Hindlimb muscle (tissue), 1 donor: ENCODE measurements at regions not wholly inside any gene's neighbourhood (a gene's known extent, or its start where the extent isn't known, plus 50 kb on each side); places are given as distances from the start of the nearest gene placed in this dataset.

ENCODE experiments used
- DNase-seq: peaks from one replicate; pipeline ENCODE4 v3.0.0-alpha.2; 2013

DNA sequence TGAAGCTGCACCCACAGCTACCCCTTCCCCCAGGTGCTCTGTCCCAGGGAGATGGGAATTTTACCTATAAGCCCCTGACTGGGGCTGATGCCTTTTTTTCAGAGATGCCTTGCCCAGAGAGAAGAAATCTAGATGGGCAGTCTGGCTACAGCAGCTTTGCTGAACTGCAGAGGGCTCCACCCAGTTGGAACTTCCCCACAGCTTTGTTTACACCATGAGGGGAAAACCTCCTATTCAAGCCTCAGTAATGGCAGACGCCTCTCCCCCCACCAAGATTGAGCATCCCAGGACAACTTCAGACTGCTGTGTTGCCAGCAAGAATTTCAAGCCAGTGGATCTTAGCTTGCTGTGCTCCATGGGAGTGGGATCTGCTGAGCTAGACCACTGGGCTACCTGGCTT is 122.6 kb upstream of the MOCS1 start:
- DNase-seq: no peak

DNA sequence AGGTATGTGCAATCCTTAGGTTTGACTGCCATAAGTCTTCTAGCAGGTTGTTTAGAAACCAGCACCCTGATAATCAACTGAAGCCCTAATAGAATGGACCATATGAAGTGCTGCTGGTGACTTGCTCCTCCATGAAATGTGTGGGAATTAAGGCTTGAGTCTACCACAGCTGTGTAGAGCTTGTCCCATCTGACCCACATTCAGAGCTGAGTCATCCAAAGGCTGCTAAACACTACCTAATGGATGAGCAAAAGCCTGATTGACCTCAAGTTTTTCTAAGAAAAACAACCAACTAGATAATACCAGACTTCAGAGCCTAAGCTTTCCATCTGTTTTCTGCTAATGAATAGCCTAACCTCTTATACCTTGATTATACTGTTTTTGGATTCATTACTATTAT is 120.3 kb upstream of the MOCS1 start:
- no peak for DNase-seq

DNA sequence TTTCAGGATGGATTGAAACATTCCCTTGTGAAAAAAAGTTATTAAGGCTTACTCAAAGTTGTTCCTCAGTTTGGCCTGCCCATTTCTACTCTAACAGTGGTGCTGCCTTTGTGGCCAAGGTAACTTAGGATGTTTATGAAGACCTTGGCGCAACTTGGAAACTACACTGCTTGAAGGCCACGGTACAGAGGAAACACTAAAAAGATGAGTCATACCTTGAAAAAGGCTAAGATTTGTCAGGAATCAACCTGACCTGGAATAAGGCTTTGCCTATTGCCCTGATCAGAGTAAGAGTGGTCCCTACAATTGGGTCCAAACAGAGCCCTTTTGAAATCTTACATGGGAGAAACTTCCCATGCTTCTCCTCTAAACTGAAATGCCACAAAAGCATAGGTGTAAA is 119.9 kb upstream of the MOCS1 start:
- DNase-seq: no peak

DNA sequence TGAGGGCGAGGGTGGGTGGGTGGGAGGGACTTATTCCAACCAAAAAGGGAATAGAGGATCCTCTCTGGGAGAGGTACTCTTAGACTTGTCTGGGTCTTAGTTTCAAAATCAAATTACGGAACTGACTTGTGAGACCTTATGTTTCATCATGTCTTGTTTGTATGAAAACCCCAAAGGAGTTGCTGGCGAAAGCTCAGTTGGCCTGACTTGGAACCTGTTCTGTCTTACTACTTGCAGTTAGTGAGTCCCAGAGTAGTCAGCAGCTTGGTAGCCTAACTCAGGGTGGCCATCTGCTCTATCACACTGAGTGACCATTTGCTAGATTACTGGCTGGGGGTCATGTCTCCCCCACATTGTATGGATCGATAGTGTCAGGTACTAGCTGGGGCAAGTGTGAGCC is 114.9 kb upstream of the MOCS1 start:
- DNase-seq: no peak

GRCh38 chr6:40044196-40044595 is 109.9 kb upstream of the MOCS1 start:
- DNase-seq: no peak

- no peak for DNase-seq
Observed at GRCh38 chr6:40042232-40042631, 108.0 kb upstream of the MOCS1 start.

DNA sequence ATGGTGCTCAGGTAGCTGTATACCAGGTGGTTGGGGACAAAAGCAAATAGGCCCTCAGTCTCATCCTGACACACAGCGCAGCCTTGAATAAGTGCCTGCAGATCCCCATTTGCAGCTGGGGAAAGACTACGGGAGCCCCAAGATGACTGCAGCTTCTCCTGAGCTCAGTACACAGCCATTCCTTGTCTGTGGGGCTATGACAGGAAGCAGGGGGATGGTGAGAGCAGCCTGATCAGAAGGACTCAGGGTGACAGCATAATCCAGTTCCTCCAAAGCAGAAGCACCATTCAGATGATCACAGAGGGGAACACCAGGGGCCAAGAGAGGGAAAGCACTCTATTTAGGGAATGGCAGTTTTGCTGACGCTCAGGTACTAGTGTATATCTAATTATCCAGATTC is 104.8 kb upstream of the MOCS1 start:
- DNase-seq: no peak

- no peak for DNase-seq
Observed at GRCh38 chr6:40038626-40039025, 104.4 kb upstream of the MOCS1 start.

GRCh38 chr6:40037271-40037670 is 103.0 kb upstream of the MOCS1 start:
- DNase-seq: no peak

DNA sequence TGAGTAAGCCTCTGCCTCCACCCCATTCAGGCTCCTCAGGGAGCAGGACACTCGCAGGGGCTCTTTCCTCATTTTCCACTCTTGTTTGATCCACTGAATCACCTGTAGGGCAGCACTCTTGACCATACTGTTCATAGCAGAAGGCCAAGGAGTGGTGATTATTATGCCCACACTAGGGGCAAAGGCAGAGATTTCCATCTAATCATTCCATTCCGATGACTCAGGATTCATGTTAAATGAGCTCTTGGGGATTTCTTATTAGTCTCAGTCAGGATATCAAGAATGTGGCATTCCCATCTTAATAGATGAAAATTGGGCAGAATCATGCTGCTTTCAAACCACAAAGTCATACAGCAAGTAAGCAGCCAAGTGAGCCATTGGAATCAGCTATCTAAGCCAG is 101.9 kb upstream of the MOCS1 start:
- DNase-seq: no peak

DNA sequence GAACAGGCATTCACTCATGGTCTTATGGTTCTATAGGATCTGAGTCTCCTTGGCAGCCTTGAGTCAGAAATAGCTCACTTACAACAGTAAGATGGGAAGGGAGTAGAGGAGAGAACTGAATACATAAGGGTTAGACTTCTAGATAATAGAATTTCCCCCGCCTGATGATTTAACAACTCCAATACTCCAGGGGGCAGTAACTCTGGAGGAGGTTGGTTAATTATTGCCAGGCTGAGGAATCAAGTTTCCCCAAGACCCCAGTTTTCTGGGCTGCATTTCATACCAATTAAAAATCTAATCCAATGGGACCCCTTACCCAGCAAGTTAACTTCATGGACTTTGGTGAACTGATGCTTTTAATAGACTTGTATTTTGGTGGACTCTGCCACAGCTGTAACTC is 94.2 kb upstream of the MOCS1 start:
- DNase-seq: no peak

DNA sequence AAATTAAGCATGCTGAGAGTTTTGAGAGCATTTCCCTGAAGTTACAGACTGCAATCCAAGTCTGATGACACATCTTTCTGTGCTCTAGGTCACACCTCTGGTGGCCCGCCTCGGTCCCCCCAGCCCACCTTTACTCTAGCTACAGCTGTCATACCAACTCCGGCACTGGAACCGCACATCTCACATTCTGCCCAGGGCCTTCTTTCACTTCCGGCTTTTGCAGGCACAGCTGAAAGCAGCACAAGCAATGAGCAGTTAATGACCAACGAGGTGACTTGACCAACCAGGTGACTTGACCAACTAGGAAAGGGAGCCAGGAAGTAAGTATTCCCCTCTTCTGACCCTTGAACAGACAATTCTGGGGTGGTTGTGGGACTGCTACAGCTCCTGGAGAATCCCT is 88.6 kb upstream of the MOCS1 start:
- no peak for DNase-seq

- DNase-seq: no peak
Observed at GRCh38 chr6:40020166-40020565, 85.9 kb upstream of the MOCS1 start.

GRCh38 chr6:40015530-40015929 is 81.3 kb upstream of the MOCS1 start:
- no peak for DNase-seq

DNA sequence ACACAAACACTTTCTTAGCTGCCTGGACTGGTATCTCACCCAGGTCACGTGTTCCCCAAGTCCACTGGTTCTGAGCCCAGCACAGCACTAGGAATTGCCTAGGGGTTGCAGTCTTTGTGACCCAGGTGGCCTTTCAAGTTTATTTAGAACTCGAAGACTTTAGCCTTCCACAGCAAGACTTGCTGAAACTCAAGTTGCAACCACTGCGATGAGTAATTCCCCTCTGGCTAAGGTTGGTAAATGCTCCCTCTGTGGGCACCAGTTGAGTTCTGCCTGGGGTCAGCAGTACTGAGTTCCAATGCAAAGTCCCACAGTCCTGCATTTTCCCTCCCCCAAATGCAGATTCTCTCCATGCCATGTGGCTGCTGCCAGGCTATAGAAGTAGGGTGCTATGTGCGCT is 77.6 kb upstream of the MOCS1 start:
- DNase-seq: no peak

DNA sequence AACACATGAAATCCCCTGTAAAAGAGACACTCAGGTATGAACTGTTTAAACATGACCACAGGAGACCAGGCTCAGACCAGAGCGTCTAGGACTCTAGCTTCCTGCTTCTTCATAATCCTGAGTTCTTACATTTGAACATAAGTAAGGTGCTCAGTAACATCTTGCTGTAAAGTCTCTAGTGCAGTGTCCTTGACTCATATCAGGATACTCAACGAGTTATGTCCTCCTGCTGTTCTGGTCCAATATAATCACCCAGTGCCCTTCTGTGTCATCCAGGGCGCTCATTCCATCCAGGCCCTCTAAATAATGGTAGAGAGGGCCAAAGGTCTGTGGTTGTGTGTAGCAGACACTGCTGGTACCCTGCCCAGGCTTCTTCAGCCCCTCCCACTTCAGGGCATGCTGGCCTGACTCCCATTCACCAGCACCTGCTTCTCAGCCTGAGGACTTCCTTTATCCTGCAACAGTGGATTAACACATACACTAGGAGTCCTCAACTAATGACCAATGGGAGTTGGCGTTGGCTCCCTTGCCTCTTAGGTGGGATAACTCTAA is 66.8 kb upstream of the MOCS1 start:
- no peak for DNase-seq

DNA sequence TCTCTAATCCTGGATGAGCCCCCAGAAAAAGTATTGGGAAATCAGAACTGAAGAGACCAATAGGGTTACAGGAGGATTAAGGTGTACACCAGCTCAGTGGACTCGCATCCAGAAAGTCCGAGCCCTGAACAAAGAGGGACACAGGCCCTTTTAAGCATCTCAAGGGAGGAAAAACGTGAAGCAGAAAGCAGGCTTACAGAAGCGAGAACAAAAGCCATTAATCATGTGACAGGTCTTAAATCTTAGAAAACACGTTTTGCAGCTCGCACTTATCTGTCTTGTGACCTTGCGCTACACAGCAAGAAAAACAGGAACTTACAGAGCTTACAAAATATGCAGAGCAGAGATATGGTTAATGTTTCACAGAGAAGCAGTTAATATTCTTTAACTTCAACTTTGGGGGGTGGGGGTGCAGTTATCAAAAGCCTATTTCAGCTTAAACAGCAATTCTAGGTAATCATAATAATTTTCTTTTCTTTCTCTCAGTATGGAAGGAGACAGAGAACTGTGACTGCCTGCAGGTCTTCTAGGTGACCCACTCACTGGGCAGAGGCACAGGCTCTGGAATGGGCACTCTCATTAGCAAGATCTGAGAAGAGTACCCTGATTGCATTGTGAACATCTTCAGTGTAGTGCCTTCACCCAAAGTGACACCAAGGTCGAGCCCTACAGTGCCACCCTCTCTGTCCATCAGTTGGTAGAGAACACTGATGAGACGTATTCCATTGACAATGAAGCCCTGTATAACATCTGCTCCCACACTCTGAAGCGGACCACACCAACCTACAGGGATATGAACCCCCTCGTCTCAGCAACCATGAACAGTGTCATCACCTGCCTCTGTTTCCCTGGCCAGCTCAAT is 65.0 kb upstream of the MOCS1 start:
- DNase-seq: no peak

DNA sequence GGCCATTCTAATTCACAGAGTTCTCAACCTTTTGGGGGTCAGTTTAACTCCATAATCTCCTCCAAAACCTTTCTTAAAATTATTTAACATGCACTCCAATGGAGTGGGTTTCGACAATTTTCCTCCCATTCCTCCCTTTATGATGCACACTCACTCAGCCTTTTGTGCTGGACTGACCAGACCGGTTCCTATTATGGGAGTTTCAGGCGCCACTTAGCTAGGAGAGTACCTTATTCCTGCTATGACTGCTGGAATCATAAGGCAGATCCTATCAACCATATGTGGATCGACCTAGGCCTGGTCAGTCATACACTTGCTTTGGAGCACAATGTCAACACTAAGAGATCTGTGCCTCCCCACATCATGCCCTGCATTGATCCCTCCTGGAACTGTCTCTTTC is 63.9 kb upstream of the MOCS1 start:
- DNase-seq: no peak

DNA sequence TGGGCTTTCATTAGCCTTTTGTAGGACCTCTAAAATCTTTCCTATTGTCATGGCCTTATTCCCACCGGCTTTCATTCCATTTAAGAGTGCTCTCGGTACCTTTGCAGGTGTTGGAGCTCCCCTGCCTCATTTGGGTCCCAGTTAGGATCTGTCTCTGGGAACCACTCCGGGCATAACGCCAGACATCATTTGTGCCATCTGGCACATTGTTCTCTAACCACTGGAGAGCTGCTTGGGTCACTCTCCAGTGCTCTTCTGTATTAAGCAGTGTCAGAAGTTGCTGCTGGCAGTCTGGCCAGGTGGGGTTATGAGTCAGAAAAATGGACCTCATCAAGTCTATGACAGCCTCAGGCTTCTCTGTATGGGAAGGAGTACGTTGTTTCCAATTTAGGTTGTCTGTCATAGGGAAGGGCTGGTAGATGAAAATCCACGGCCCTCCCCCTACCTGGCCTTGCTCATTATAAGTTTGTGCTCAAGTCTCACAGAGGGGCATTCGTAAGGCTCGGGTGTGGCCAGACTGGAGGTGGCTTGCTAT is 62.9 kb upstream of the MOCS1 start:
- DNase-seq: no peak

DNA sequence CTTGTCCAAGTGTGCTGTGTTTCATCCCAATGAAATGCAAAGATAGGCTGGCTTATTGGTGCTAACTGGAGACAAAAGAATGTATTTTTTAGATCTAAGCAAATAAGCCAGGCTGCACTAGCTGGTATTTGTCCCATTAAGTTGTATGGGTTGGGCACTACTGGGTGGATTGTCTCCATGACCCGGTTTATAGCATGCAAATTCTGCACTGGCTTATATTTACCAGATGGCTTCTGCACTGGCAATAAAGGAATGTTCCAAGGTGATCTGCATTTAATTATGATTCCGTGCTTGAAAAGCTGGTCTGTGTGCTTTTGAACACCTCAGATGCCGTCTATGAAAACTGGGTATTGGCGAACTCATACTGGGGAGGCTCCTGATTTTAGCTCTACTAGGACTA is 61.4 kb upstream of the MOCS1 start:
- DNase-seq: no peak

DNA sequence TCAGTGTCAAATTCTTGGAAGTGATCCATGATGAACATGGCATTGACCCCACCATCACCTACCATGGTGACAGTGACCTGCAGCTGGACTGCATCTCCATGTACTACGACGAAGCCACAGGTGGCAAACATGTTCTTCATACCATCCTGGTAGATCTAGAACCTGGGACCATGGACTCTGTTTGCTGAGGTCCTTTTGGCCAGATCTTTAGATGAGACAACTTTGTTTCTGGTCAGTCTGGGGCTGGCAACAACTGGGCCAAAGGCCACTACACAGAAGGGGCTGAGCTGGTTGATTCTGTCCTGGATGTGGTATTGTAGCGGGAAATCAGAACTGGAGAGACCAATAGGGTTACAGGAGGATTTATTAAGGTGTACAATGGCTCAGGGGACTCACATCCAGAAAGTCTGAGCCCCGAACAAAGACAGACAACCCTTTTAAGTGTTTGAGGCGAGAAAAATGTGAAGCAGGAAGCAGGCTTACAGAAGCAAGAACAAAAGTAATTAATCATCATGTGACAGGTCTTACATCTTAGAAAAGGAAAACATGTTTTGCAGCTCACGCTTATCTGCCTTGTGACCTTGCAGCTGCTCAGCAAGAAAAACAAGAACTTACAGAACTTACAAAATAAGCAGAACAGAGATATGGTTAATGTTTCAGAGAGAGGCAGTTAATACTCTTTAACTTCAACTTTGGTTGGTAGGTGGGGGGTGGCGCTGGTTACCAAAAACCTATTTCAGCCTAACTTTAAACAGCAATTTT is 58.8 kb upstream of the MOCS1 start:
- no peak for DNase-seq
